Body of pancreas (tissue), 4 donors: ENCODE measurements at regions not wholly inside any gene's neighbourhood (a gene's known extent, or its start where the extent isn't known, plus 50 kb on each side); places are given as distances from the start of the nearest gene placed in this dataset.

Source experiments
- ATAC-seq: fragments of 150-250 bp; one replicate; pipeline ENCODE4 v1.9.1; 2016
- DNase-seq, 4 donors: peaks; one replicate each; pipeline ENCODE4 v3.0.0-alpha.2; 2019
- H3K27ac ChIP-seq, 4 donors: fragments of 200-600 bp; sonication (generic); 1 replicate in 3 of 4; 2 replicates in 1 of 4; pipeline versions ENCODE4 v1.5.1 to v1.6.1; 2016 to 2019; ENCODE audit warnings: mild to moderate bottlenecking in 1 of 4, mixed read lengths in 1 of 4, moderate library complexity in 1 of 4
- H3K27me3 ChIP-seq, 2 donors: fragments of 200-600 bp; sonication (generic); one replicate each; pipeline ENCODE4 v1.6.0; 2016; ENCODE audit warnings: mild to moderate bottlenecking in 1 of 2
- H3K36me3 ChIP-seq, 2 donors: fragments of 200-600 bp; sonication (generic); replicated peaks in 1 of 2; 2 replicates each; pipeline ENCODE4 v1.5.1; 2016; ENCODE audit warnings: low read depth in 2 of 2; ENCODE audit not compliant: insufficient read depth in 1 of 2
- H3K4me1 ChIP-seq: fragments of 200-600 bp; sonication (generic); one replicate; pipeline ENCODE4 v1.6.0; 2016
- H3K4me3 ChIP-seq, 2 donors: fragments of 200-600 bp; sonication (generic); 1 replicate in 1 of 2; 2 replicates in 1 of 2; pipeline ENCODE4 v1.5.1; 2016 to 2019
- H3K9me3 ChIP-seq, 3 donors: fragments of 200-600 bp; sonication (generic); 1 replicate in 2 of 3; 2 replicates in 1 of 3; pipeline ENCODE4 v1.5.1; 2016
- CTCF ChIP-seq, 7 experiments: fragments of 450-650 bp in 4 of 7; fragments of 200-600 bp in 3 of 7; sonication (generic) in 3 of 7; IDR thresholded peaks; one replicate each; pipeline ENCODE4 v1.5.1; 2016 to 2019; ENCODE audit warnings: antibody characterized with exemption in 7 of 7
- POLR2A ChIP-seq, 3 donors: fragments of 450-650 bp; IDR thresholded peaks; one replicate each; pipeline ENCODE4 v1.6.1; 2016; ENCODE audit warnings: antibody characterized with exemption in 3 of 3, mild to moderate bottlenecking in 2 of 3
- WGBS, 2 donors: methylation state at CpG; one replicate each; pipeline ENCODE4 v1.1.5; 2017; 5-methylcytosine and 5-hydroxymethylcytosine counted together
- intact Hi-C: fragments of 100-400 bp; cut with DNase I; formaldehyde crosslinking; loops from one replicate; pipeline ENCODE4 v1.15.1; 2023

GRCh38 chr14:53896726-53897125 lies 59.9 kb downstream of the BMP4 start:
- H3K27me3 ChIP-seq: no peaks in the 10 kb centered on the region
- DNase-seq (no peak), ATAC-seq (no peak)
- WGBS, 2 donors: 21 to 72% methylated on average over 1 of the region's 1 CpG
- no peak overlapping the region for H3K4me3 ChIP-seq
- intact Hi-C loops: no loop called here
- no peak overlapping the region for H3K27ac ChIP-seq
- no peaks in the 10 kb centered on the region for H3K36me3 ChIP-seq
- TF ChIP-seq CTCF (IDR thresholded peaks at IDR 0.05) (no peak), POLR2A (IDR thresholded peaks at IDR 0.05) (no peak)
- no peaks in the 10 kb centered on the region for H3K4me1 ChIP-seq
- no peaks in the 10 kb centered on the region for H3K9me3 ChIP-seq

- 48 to 62% methylated on average over 2 of the region's 2 CpGs for WGBS, 2 donors
- DNase-seq (no peak), ATAC-seq (no peak)
These were observed 62.2 kb downstream of the BMP4 start for GRCh38 chr14:53894456-53894855.

GRCh38 chr14:53893374-53893773 lies 63.3 kb downstream of the BMP4 start:
- no peaks in the 10 kb centered on the region for H3K36me3 ChIP-seq
- H3K4me1 ChIP-seq: peaks cover 6% of the 10 kb centered on the region
- intact Hi-C loops: no loop called here
- no peaks in the 10 kb centered on the region for H3K9me3 ChIP-seq
- H3K4me3 ChIP-seq: no peak overlapping the region
- 92 to 93% methylated on average over 2 of the region's 2 CpGs for WGBS, 2 donors
- DNase-seq (no peak), ATAC-seq (no peak)
- no peak for TF ChIP-seq CTCF (IDR thresholded peaks at IDR 0.05)
- no peak for TF ChIP-seq POLR2A (IDR thresholded peaks at IDR 0.05)
- no peak overlapping the region for H3K27ac ChIP-seq
- H3K27me3 ChIP-seq: no peaks in the 10 kb centered on the region

More at GRCh38 chr14:53894456-53894855, 62.2 kb downstream of the BMP4 start:
- intact Hi-C loops: no loop called here
- TF ChIP-seq POLR2A (IDR thresholded peaks at IDR 0.05) (no peak), CTCF (IDR thresholded peaks at IDR 0.05) (no peak)
- Histone ChIP-seq H3K27me3 (no peaks in the 10 kb centered on the region), H3K9me3 (no peaks in the 10 kb centered on the region), H3K4me3 (no peak overlapping the region), H3K36me3 (no peaks in the 10 kb centered on the region), H3K4me1 (no peaks in the 10 kb centered on the region), H3K27ac (no peak overlapping the region)

- peaks cover 9% of the 10 kb centered on the region for H3K4me1 ChIP-seq
- ATAC-seq: no peak
- H3K9me3 ChIP-seq: no peaks in the 10 kb centered on the region
- TF ChIP-seq POLR2A (IDR thresholded peaks at IDR 0.05) (no peak), CTCF (IDR thresholded peaks at IDR 0.05) (no peak)
- no peak overlapping the region for H3K4me3 ChIP-seq
- no peaks in the 10 kb centered on the region for H3K36me3 ChIP-seq
- H3K27ac ChIP-seq: no peak overlapping the region
- WGBS, 2 donors: 39 to 40% methylated on average over 3 of the region's 3 CpGs
- intact Hi-C loops: no loop called here
- no peaks in the 10 kb centered on the region for H3K27me3 ChIP-seq
- DNase-seq: no peak
These were observed 66.0 kb downstream of the BMP4 start for GRCh38 chr14:53890611-53891101.
